Tibial nerve (tissue), 3 donors: ENCODE measurements at regions not wholly inside any gene's neighbourhood (a gene's known extent, or its start where the extent isn't known, plus 50 kb on each side); places are given as distances from the start of the nearest gene placed in this dataset.

Experiments
- POLR2A ChIP-seq, 2 donors: fragments of 450-650 bp; IDR thresholded peaks; one replicate each; pipeline ENCODE4 v1.6.1; 2017; ENCODE audit warnings: antibody characterized with exemption in 2 of 2, mild to moderate bottlenecking in 2 of 2, moderate library complexity in 2 of 2
- TF ChIP-seq, protein P1 (sequence below), 5 experiments: fragments of 200-600 bp in 3 of 5; fragments of 450-650 bp in 2 of 5; sonication (generic) in 3 of 5; IDR thresholded peaks; one replicate each; pipeline ENCODE4 v1.5.1; 2016 to 2019; ENCODE audit warnings: antibody characterized with exemption in 5 of 5, mild to moderate bottlenecking in 3 of 5, moderate library complexity in 2 of 5

DNA sequence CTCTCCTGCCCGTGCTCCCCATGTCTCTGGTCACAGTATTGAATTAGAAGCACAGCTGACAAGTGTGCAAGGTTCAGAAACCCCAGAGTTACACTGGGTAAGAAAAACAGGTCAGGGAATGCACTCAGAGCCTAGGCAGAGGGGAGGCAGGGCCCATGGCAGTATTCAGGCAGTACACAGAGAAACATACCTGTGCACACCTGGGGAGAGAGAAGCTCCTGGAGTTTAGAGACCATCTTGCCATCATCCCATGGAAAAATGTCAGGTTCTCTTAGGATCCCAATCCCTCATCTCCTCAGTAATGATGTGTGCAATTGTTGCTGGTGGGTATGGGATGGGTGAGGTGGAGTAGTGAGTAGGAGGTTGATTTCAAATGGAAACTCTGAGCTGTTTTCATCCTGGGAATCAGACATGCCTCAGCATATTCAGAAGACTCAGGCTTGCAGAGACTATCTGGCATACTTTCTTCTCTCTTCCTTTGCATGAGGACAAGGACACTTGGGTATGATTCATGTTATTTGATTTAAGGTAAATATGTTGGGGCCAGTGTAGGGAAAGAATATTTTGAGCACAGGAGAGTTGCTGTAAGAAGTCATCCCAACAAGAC, 228.5 kb downstream of the ESM1 start:
- TF ChIP-seq, protein P1, sequence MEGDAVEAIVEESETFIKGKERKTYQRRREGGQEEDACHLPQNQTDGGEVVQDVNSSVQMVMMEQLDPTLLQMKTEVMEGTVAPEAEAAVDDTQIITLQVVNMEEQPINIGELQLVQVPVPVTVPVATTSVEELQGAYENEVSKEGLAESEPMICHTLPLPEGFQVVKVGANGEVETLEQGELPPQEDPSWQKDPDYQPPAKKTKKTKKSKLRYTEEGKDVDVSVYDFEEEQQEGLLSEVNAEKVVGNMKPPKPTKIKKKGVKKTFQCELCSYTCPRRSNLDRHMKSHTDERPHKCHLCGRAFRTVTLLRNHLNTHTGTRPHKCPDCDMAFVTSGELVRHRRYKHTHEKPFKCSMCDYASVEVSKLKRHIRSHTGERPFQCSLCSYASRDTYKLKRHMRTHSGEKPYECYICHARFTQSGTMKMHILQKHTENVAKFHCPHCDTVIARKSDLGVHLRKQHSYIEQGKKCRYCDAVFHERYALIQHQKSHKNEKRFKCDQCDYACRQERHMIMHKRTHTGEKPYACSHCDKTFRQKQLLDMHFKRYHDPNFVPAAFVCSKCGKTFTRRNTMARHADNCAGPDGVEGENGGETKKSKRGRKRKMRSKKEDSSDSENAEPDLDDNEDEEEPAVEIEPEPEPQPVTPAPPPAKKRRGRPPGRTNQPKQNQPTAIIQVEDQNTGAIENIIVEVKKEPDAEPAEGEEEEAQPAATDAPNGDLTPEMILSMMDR (IDR thresholded peaks at IDR 0.05) = no peak
- no peak for TF ChIP-seq POLR2A (IDR thresholded peaks at IDR 0.05)
